Chondrocyte (in vitro differentiated cells): ENCODE measurements at regions not wholly inside any gene's neighbourhood (a gene's known extent, or its start where the extent isn't known, plus 50 kb on each side); places are given as distances from the start of the nearest gene placed in this dataset.

Source experiments
- DNase-seq: peaks from one replicate; pipeline ENCODE4 v3.0.0; 2021; ENCODE audit warnings: mixed read lengths, low spot score
- H3K27ac Mint-ChIP-seq: one replicate; pipeline ENCODE4 v1.8.0; 2021; ENCODE audit warnings: mild to moderate bottlenecking, moderate library complexity, mixed read lengths; ENCODE audit not compliant: unreplicated experiment
- H3K27me3 Mint-ChIP-seq: 2 replicates; pipeline ENCODE4 v1.8.0; 2021; ENCODE audit warnings: low read depth, mixed read lengths
- H3K36me3 Mint-ChIP-seq: 2 replicates; pipeline ENCODE4 v1.8.0; 2021; ENCODE audit warnings: low read depth, mixed read lengths
- H3K4me1 Mint-ChIP-seq: 2 replicates; pipeline ENCODE4 v1.8.0; 2021; ENCODE audit warnings: low read depth, mild to moderate bottlenecking, mixed read lengths
- H3K4me3 Mint-ChIP-seq: one replicate; pipeline ENCODE4 v1.8.0; 2021; ENCODE audit warnings: mild to moderate bottlenecking, moderate library complexity, mixed read lengths; ENCODE audit not compliant: unreplicated experiment
- H3K9me3 Mint-ChIP-seq: 2 replicates; pipeline ENCODE4 v1.8.0; 2021; ENCODE audit warnings: low read depth, mixed read lengths
- TF ChIP-seq, protein P1 (sequence below): fragments of 200-600 bp; sonication (generic); IDR thresholded peaks from 2 replicates; pipeline ENCODE4 v1.5.0; 2021; ENCODE audit warnings: antibody characterized with exemption, mild to moderate bottlenecking, moderate library complexity

DNA sequence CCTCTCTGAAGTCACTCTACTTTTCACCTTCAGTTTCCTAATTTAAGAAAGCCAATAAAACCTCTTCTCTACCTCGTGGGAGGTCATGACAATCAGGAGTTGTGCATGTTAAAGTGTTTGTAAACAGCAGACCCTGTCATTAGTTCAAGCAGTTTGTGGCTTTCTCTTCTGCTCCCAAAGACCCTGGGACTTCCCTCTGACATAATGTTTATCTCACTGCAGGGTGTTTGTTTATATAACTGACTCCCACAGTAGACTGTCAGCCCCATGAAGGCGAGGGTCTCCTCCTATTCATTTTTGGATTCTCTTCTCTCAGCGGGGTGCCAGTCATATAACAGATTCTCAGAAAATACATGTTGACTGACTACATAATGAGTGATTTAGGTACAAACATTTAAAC is 360.0 kb upstream of the ZNF462 start:
- Mint-ChIP-seq H3K4me3 (no peak overlapping the region), H3K27ac (no peak overlapping the region), H3K4me1 (no peaks in the 10 kb centered on the region), H3K36me3 (no peaks in the 10 kb centered on the region), H3K9me3 (no peaks in the 10 kb centered on the region), H3K27me3 (no peaks in the 10 kb centered on the region)
- TF ChIP-seq, protein P1, sequence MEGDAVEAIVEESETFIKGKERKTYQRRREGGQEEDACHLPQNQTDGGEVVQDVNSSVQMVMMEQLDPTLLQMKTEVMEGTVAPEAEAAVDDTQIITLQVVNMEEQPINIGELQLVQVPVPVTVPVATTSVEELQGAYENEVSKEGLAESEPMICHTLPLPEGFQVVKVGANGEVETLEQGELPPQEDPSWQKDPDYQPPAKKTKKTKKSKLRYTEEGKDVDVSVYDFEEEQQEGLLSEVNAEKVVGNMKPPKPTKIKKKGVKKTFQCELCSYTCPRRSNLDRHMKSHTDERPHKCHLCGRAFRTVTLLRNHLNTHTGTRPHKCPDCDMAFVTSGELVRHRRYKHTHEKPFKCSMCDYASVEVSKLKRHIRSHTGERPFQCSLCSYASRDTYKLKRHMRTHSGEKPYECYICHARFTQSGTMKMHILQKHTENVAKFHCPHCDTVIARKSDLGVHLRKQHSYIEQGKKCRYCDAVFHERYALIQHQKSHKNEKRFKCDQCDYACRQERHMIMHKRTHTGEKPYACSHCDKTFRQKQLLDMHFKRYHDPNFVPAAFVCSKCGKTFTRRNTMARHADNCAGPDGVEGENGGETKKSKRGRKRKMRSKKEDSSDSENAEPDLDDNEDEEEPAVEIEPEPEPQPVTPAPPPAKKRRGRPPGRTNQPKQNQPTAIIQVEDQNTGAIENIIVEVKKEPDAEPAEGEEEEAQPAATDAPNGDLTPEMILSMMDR = no peak
- DNase-seq = no peak

DNA sequence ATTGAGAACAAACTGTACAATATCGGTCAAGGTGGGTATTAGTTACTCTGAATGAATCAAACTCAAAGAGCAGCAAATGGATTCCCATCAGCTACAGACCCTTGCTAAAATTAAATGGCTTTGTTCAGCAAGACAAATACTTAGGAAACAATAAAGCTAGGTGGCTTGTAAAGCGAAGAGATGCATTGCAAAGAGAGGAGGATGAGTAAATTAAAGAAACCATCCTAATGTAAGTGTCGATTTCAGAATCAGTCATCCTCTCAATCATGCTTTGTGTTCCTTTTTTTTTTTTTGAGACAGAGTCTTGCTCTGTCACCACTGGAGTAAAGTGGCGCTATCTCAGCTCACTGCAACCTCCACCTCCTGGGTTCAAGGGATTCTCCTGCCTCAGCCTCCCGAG is 359.2 kb upstream of the ZNF462 start:
- H3K4me1 Mint-ChIP-seq = no peaks in the 10 kb centered on the region
- no peaks in the 10 kb centered on the region for H3K36me3 Mint-ChIP-seq
- no peak overlapping the region for H3K4me3 Mint-ChIP-seq
- DNase-seq = no peak
- no peaks in the 10 kb centered on the region for H3K27me3 Mint-ChIP-seq
- H3K27ac Mint-ChIP-seq = no peak overlapping the region
- TF ChIP-seq, protein P1 = no peak
- no peaks in the 10 kb centered on the region for H3K9me3 Mint-ChIP-seq

DNA sequence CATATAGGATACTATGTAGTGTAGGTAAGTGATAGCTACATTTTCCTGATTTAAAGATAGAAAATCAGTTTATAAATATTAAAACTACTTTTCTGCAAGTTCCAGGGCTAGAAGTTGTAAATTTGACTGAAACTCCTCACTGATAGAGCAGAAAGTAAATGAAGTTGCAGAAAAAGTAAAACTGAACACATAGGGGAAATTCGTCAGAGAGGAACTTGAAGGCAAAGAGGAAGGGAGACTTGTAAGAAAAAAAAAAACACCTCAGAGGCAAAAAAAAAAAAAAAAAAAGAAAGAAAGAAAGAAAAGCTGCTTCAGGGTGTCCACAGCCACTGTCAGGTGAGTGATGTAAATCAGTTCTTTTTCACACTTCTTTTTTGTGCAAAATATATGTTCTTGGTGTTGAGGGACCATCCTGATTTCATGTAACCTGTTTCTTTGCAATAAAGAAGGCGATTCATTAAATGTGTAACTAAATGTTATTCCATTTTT is 336.2 kb upstream of the ZNF462 start:
- Mint-ChIP-seq H3K36me3 (peaks cover 5% of the 10 kb centered on the region), H3K9me3 (peaks cover 16% of the 10 kb centered on the region), H3K4me3 (no peak overlapping the region), H3K4me1 (no peaks in the 10 kb centered on the region), H3K27me3 (no peaks in the 10 kb centered on the region), H3K27ac (no peak overlapping the region)
- TF ChIP-seq, protein P1 = no peak
- no peak for DNase-seq

DNA sequence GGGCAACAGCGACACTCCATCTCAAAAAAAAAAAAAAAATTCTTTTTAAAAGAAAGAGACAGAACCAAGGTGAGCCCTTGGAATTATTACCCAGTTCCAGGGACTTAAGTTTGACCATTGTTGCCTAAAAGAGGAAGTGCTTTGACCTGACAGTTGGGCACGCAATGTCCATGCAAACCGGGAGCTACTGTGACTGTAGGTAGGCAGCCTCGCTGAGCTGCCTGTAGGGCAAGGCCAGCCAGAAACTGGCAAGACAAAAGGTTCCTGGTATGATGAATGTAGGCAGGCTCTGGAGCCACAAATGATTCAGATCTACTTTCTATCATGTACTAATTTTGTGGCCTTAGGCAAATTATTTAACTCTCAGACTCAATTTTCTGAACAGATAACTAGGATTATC is 334.8 kb upstream of the ZNF462 start:
- TF ChIP-seq, protein P1 = no peak
- H3K36me3 Mint-ChIP-seq = no peaks in the 10 kb centered on the region
- no peak overlapping the region for H3K4me3 Mint-ChIP-seq

DNA sequence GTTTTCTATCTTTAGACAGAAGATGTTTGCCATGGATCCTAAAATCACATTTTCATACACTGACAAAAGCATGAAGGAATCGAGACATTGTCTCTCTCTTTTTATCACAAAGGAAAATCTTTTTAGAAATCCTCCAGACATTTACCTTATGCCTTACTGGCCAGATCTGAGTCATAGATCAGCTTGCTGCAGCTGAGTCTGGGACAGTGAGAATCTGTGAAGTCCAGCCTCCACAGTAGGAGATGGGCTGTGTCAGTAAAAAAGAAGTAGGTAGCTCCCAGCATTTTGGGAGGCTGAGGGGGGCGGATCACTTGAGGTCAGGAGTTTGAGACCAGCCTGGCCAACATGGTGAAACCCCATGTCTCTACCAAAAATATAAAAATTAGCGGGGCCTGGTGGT is 333.4 kb upstream of the ZNF462 start:
- peaks cover 3% of the 10 kb centered on the region for H3K4me1 Mint-ChIP-seq
- TF ChIP-seq, protein P1 = no peak
- H3K9me3 Mint-ChIP-seq = no peaks in the 10 kb centered on the region
- H3K27me3 Mint-ChIP-seq = no peaks in the 10 kb centered on the region
- H3K4me3 Mint-ChIP-seq = no peak overlapping the region
- H3K36me3 Mint-ChIP-seq = no peaks in the 10 kb centered on the region
- no peak overlapping the region for H3K27ac Mint-ChIP-seq
- DNase-seq = no peak

More for the DNA sequence above, 334.8 kb upstream of the ZNF462 start:
- DNase-seq = no peak
- H3K9me3 Mint-ChIP-seq = peaks cover 10% of the 10 kb centered on the region
- H3K27me3 Mint-ChIP-seq = no peaks in the 10 kb centered on the region
- no peak overlapping the region for H3K27ac Mint-ChIP-seq
- H3K4me1 Mint-ChIP-seq = no peaks in the 10 kb centered on the region
